GM23248 (cell line): ENCODE measurements at regions not wholly inside any gene's neighbourhood (a gene's known extent, or its start where the extent isn't known, plus 50 kb on each side); places are given as distances from the start of the nearest gene placed in this dataset.

Experiments
- EZH2 ChIP-seq: fragments of 200-600 bp; sonication (generic); IDR thresholded peaks from 2 replicates; pipeline ENCODE4 v1.6.1; 2018; ENCODE audit warnings: antibody characterized with exemption, mild to moderate bottlenecking; ENCODE audit not compliant: insufficient read depth, poor library complexity, severe bottlenecking
- EZH2phosphoT487 ChIP-seq: fragments of 200-600 bp; sonication (generic); IDR thresholded peaks from 2 replicates; pipeline ENCODE4 v1.6.1; 2018; ENCODE audit warnings: antibody characterized with exemption, moderate library complexity, mild to moderate bottlenecking, low read depth; ENCODE audit not compliant: insufficient read depth

GRCh38 chr4:18103876-18104605, 82.5 kb upstream of the LCORL start:
- TF ChIP-seq EZH2 (no peak), EZH2phosphoT487 (no peak)
